SK-N-MC (cell line): ENCODE measurements at regions not wholly inside any gene's neighbourhood (a gene's known extent, or its start where the extent isn't known, plus 50 kb on each side); places are given as distances from the start of the nearest gene placed in this dataset.
"Not testable (repeated sequence)": the region's sequence is repeated elsewhere in the genome, so short reads cannot be mapped to it uniquely, and the experiment has no call there.

Experiments used
- EZH2 ChIP-seq: fragments of 200-600 bp; sonication (generic); IDR thresholded peaks from one replicate; pipeline ENCODE4 v1.6.1; 2017; ENCODE audit warnings: antibody characterized with exemption
- FOXP2 ChIP-seq: optimal IDR thresholded peaks from 2 replicates; pipeline ENCODE3; 2011; ENCODE audit warnings: mild to moderate bottlenecking, moderate library complexity; ENCODE audit not compliant: insufficient read depth; ENCODE audit errors: extremely low read length, control extremely low read depth
- POLR2AphosphoS5 ChIP-seq: IDR thresholded peaks from 2 replicates; pipeline ENCODE4 v1.6.1; 2012; ENCODE audit warnings: mild to moderate bottlenecking, low read depth, low read length, borderline replicate concordance

DNA sequence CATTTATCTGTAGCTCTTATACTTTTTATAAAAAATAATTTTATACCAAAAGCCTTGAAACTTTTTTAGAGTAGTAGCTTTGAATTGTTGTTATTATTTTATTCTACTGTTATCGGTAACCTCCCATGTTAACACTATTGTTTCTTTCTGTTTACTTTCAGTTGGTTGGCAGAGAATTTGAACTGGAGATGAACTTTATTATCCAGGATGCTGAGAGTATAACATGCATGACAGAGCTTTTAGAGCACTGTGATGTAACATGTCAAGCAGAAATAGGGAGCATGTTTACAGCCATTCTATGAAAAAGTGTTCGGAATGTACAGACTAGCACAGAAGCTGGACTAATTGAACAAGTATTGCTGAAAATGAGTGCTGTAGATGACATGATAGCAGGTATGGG, 194.6 kb downstream of the CCDC74A start:
- not testable (repeated sequence) for TF ChIP-seq EZH2, POLR2AphosphoS5, FOXP2
